NCI-H345 treated with DMSO at 0.1 percent for 48 hours (cell line): ENCODE measurements at regions not wholly inside any gene's neighbourhood (a gene's known extent, or its start where the extent isn't known, plus 50 kb on each side); places are given as distances from the start of the nearest gene placed in this dataset.
"Not testable (repeated sequence)": the region's sequence is repeated elsewhere in the genome, so short reads cannot be mapped to it uniquely, and the experiment has no call there.

ENCODE experiments used
- DNase-seq: peaks from one replicate; lab custom pipeline; 2025; ENCODE audit not compliant: unreplicated experiment; lab: John Stamatoyannopoulos, UW

DNA sequence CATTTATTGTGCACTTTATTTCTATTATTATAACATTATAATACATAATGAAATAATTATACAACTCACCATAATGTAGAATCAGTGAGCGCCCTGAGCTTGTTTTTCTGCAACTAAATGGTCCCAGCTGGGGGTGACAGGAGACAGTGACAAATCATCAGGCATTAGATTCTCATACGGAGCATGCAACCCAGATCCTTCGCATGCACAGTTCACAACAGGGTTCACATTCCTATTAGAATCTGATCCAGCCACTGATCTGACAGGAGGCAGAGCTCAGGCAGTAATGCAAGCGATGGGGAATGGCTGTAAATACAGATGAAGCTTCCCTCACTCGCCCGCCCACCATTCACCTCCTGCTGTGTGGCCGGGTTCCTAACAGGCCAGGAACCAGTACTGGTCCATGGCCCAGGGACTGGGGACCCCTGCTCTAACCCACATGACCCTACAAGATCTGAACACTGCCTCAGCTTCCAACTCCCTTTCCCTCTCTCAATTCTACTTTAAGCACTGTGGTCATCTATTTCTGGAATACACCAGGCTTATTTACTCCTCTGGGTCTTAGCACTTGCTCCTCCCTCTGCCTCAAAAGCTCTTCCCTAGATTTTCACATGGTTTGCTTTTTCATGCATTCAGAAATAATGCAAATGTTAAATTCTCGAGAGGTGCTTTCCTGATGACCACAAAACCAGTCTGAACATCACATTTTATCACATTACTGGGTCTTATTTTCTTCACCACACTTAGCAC is 166.8 kb upstream of the HCCS start:
- DNase-seq, result no peak

- no peak for DNase-seq
These were observed 165.6 kb upstream of the HCCS start for GRCh38 chrX:10945498-10945897.

GRCh38 chrX:10949541-10949940 is 161.6 kb upstream of the HCCS start:
- DNase-seq, result peak; percentile 72

DNA sequence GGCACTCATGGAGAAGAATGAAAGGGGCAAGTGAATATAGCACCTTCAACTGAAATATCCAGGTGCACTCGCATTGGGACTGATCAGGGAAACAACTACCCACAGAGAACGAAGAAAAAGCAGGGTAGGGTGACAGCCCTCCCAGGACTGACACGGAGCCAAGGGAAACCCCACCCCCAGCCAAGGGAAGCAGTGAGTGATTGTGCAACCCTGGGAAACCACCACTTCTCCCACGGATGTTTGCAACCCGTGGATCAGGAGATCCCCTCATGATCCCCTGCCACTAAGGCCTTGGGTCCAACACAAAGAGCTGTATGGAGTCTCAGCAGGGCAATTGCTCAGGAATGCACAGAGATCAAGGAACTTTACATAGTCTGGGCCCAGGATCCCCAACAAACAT is 158.5 kb upstream of the HCCS start:
- DNase-seq, result no peak

GRCh38 chrX:10965174-10965798 is 145.8 kb upstream of the HCCS start:
- no peak for DNase-seq

- no peak for DNase-seq
These were observed 145.1 kb upstream of the HCCS start for GRCh38 chrX:10966057-10966456.

DNA sequence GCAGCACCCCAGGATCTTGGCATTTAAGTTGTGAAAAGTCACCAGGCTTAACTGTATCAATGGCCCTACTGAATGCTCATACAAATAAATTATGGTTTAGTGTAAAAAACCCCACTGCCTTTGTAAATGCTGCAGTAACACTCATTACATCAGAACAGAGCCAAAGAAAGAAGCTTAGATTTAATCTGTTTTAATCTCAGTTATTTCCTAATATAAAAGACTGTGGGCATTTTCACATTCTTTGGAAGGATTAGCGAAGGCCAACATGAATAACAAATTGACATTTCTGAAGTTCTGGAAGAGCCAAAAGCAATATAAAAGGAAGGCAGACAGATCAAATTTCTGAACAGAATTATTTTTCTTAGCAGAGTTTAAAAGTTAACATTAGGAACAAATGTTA is 140.0 kb upstream of the HCCS start:
- DNase-seq, result no peak

GRCh38 chrX:10971759-10972158 is 139.4 kb upstream of the HCCS start:
- no peak for DNase-seq

DNA sequence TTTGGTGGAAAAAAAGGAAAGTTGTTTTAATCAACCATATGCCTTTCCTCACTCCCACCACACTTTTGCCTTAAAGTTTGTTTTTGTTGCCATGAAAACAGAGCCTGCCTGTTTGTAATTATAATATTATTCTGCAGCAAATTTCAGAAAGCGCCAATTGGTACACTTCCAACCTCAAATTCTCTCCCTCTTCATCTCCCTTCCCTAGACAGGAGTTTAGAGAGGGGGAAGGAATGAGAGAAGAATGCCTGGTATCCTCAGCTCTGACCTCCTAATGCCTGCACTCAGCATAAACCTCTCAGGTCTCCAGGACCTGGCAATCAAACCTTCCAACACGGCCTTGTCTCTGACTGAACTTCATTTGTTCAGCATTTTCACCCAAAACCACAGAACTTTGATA is 138.4 kb upstream of the HCCS start:
- DNase-seq, result no peak

DNA sequence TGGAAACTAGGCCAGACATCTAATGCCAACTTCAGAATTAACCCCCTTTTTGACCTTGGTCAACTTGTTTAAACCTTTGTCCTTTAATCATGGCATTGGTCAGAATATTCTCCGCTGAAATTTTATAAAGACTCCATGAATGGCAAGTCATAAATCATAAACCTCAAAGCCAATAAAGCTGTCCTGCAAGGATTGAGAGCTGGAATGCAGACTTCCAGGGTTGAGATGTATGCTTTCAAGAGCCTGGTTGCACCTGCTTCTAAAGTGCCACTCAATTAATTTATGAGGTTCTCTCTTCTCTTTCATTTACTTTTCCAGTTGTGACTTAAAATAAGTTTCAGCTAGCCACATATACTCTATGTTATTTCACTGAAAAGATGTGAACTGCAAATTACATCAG is 136.2 kb upstream of the HCCS start:
- no peak for DNase-seq

DNA sequence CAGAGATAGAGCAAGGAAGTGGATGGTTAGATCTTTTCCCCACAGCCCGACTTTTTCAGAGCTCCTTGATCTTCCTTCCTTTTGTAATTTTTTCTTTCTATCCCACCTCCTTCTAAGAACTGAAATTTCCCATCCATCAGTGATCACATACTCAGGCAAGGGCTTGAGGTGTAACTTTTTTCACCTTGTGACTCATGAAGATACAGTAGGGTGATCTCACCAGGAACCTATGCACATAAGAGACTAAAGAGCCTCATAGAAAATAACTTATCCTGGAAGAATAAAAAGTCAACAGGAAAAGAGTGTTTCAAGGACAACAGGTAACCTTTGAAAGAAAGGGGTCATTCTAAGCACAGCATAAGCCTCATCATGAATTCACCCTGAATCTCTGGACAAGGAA is 131.2 kb upstream of the HCCS start:
- no peak for DNase-seq

- DNase-seq, result no peak
These were observed 129.6 kb upstream of the HCCS start for GRCh38 chrX:10981506-10981905.

GRCh38 chrX:10983526-10983925 is 127.6 kb upstream of the HCCS start:
- DNase-seq, result no peak

- DNase-seq, result no peak
These were observed 126.9 kb upstream of the HCCS start for GRCh38 chrX:10984213-10984612.

DNA sequence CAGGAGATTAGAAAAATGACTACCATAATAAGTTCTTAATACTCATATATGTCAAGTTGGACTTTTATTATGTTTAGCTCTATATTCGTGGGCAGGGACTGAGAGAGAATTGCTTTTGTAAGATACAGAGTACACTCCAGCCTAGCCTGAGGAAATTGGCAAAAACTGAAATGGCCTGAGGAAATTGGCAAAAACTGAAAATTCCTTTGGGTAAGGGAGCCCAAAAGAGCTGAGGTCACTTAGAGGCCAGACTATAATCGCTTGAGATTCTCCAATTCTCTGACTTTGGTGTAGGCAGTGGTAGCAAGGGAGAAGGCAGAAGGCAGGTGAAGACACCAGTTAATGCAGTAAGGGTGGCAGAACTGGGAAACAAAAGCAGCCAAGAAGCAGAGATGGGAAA is 124.5 kb upstream of the HCCS start:
- no peak for DNase-seq

- no peak for DNase-seq
These were observed 122.5 kb upstream of the HCCS start for GRCh38 chrX:10988653-10989052.

DNA sequence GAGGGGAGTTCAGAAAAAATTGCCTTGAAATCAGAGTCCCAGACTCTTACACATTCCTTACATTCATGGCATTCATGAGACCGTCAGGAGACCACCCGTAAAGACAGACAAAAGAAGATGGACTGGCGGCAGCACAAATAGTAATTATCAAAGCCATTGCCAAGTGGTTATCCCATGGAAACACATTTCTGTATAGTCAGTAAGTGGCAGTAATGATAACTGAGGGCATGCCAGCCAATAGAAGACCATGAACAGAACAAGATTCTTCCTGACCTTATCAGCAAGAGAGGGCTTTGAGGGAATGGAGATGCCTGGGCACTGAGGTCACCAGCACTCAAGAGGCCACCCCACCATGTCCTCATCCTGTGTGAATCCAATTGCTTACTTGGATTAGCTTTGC is 121.7 kb upstream of the HCCS start:
- no peak for DNase-seq

DNA sequence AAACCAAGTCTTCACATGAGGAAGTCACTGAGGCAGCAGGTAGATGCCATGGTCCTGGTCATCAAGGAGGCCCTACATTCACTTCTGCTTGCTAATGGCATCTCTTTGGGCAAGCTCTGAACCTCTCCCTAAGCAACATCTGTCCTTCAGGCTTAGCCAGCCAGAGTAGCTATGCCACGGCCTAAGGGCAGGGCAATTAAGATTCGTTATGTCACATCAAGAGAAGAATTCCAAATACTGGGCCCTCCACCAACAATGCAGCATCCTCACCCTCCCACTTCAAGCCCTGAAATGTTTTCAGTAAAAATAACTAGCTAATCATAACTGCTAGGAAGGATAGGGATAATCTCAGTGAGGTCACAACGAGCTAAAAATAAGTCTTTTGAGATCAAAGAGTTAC is 120.7 kb upstream of the HCCS start:
- no peak for DNase-seq

- no peak for DNase-seq
These were observed 120.2 kb upstream of the HCCS start for GRCh38 chrX:10990976-10991375.

GRCh38 chrX:10992110-10992509 is 119.0 kb upstream of the HCCS start:
- DNase-seq, result no peak

DNA sequence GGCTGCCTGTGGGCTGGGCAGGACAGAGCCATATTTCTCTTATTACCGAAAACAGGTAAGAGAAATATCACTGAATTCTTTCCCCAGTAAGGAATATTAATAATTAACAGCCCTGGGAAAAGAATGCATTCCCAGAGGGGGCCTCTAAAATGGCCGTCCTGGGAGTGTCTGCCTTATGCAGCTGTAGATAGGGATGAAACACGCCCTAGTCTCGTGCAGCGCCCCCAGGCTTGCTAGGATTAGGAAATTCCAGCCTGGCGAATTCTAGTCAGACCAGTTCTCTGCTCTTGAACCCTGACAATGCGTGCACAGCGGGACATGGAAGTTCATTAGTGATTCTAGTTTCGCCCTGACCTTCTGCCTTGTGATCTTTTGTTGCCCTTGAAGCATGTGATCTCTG is 104.1 kb upstream of the HCCS start:
- DNase-seq, result not testable (repeated sequence)

DNA sequence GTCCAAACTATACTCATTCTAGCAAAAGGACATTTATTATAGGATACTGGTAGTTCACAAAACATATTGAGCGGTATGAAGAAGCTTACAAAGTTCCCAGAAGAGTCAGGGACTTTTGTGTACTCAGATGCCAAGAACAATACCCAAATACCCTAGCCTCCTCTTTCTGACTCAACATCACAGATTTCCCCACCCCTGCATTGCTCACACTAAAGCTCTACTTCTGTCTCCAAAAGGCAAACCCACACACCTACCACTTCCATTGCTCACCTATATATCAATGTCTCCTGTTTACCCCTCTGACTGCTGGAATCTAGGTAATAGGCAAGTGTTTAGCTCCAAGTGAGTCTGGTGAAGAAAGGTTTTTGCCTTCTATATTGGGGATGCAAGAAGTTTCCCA is 100.7 kb upstream of the HCCS start:
- no peak for DNase-seq

DNA sequence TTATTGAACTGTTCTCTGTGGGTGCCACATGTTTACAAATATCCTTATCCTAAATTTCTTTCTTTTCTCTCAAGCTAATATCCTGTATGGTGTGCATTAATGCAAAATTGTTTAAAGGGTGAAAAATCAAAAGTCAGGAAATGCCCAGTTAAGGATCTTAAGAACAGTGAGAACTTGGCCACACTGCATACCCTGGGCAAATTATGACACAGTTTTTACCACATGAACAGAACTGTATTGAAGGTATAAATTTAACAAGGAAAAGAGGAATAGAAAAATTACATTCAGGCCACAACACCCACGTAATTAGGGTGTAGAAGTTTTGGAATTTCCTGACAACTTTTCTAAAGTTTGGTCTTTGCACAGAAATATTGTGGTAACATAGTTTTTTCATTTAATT is 94.4 kb upstream of the HCCS start:
- DNase-seq, result no peak
